ENCODE measurements at regions not wholly inside any gene's neighbourhood (a gene's known extent, or its start where the extent isn't known, plus 50 kb on each side); places are given as distances from the start of the nearest gene placed in this dataset.
A peak's percentile ranks its signal among the peaks of the same experiment; 100 is the strongest.

GRCh38 chr10:62460393-62460792 is 86.2 kb downstream of the ZNF365 start:
- no peak for DNase-seq (ENCODE audit: low read depth)
- no peak overlapping the region for H3K4me3 ChIP-seq (replicated peaks; ENCODE audit: low read depth, low read length)
- TF ChIP-seq CTCF (IDR thresholded peaks at IDR 0.05; ENCODE audit: low read length, missing control alignments): no peak

- no peak for TF ChIP-seq CTCF (IDR thresholded peaks at IDR 0.05; ENCODE audit: low read length, missing control alignments)
- no peak overlapping the region for H3K4me3 ChIP-seq (replicated peaks; ENCODE audit: low read depth, low read length)
Observed at GRCh38 chr10:62461120-62461519, 87.0 kb downstream of the ZNF365 start.

GRCh38 chr10:62462461-62462860 is 88.3 kb downstream of the ZNF365 start:
- no peak for DNase-seq (ENCODE audit: low read depth)
- no peak overlapping the region for H3K4me3 ChIP-seq (replicated peaks; ENCODE audit: low read depth, low read length)
- TF ChIP-seq CTCF (IDR thresholded peaks at IDR 0.05; ENCODE audit: low read length, missing control alignments): no peak

More at GRCh38 chr10:62461120-62461519, 87.0 kb downstream of the ZNF365 start:
- DNase-seq (ENCODE audit: low read depth): no peak

- no peak for DNase-seq (ENCODE audit: low read depth)
- H3K4me3 ChIP-seq (replicated peaks; ENCODE audit: low read depth, low read length): no peak overlapping the region
- no peak for TF ChIP-seq CTCF (IDR thresholded peaks at IDR 0.05; ENCODE audit: low read length, missing control alignments)
Observed at GRCh38 chr10:62463364-62463763, 89.2 kb downstream of the ZNF365 start.

- H3K4me3 ChIP-seq (replicated peaks; ENCODE audit: low read depth, low read length): no peak overlapping the region
- DNase-seq (ENCODE audit: low read depth): no peak
- no peak for TF ChIP-seq CTCF (IDR thresholded peaks at IDR 0.05; ENCODE audit: low read length, missing control alignments)
Observed at GRCh38 chr10:62464308-62464707, 90.1 kb downstream of the ZNF365 start.

- TF ChIP-seq CTCF (IDR thresholded peaks at IDR 0.05; ENCODE audit: low read length, missing control alignments): no peak
- DNase-seq (ENCODE audit: low read depth): no peak
- H3K4me3 ChIP-seq (replicated peaks; ENCODE audit: low read depth, low read length): no peak overlapping the region
Observed at GRCh38 chr10:62466590-62466989, 92.4 kb downstream of the ZNF365 start.

GRCh38 chr10:62467527-62467926 is 93.4 kb downstream of the ZNF365 start:
- DNase-seq (ENCODE audit: low read depth): peak; percentile 19
- H3K4me3 ChIP-seq (replicated peaks; ENCODE audit: low read depth, low read length): no peak overlapping the region
- TF ChIP-seq CTCF (IDR thresholded peaks at IDR 0.05; ENCODE audit: low read length, missing control alignments): no peak
